ENCODE measurements at regions not wholly inside any gene's neighbourhood (a gene's known extent, or its start where the extent isn't known, plus 50 kb on each side); places are given as distances from the start of the nearest gene placed in this dataset.

DNA sequence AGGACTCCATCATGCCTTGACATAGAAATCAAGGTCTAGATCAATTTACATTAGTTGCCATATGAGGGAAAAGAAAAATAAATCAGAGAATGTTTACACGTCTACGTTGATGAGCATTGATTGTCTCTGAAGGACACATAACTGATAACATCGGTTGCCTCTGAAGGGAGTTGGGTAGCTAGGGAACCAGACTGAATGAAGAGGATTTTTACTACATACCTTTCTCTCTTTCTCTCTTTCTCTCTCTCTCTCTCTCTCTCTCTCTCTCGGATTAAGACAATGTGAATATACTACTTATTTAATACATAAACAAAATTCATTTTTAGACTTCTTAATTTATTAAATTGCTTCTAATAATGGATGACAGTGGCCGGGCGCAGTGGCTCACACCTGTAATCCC is 118.4 kb upstream of the DAPK1 start:
- Mint-ChIP-seq H3K27ac (ENCODE audit: unreplicated experiment) (no peak overlapping the region), H3K4me1 (ENCODE audit: low read depth) (peaks cover 75% of the 10 kb centered on the region), H3K9me3 (ENCODE audit: low read depth) (peaks cover 7% of the 10 kb centered on the region), H3K36me3 (ENCODE audit: low read depth) (no peaks in the 10 kb centered on the region), H3K4me3 (ENCODE audit: unreplicated experiment) (no peak overlapping the region), H3K27me3 (ENCODE audit: low read depth) (no peaks in the 10 kb centered on the region)
- DNase-seq (ENCODE audit: low spot score): no peak
- TF ChIP-seq, protein P1, sequence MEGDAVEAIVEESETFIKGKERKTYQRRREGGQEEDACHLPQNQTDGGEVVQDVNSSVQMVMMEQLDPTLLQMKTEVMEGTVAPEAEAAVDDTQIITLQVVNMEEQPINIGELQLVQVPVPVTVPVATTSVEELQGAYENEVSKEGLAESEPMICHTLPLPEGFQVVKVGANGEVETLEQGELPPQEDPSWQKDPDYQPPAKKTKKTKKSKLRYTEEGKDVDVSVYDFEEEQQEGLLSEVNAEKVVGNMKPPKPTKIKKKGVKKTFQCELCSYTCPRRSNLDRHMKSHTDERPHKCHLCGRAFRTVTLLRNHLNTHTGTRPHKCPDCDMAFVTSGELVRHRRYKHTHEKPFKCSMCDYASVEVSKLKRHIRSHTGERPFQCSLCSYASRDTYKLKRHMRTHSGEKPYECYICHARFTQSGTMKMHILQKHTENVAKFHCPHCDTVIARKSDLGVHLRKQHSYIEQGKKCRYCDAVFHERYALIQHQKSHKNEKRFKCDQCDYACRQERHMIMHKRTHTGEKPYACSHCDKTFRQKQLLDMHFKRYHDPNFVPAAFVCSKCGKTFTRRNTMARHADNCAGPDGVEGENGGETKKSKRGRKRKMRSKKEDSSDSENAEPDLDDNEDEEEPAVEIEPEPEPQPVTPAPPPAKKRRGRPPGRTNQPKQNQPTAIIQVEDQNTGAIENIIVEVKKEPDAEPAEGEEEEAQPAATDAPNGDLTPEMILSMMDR (IDR thresholded peaks at IDR 0.05): no peak

DNA sequence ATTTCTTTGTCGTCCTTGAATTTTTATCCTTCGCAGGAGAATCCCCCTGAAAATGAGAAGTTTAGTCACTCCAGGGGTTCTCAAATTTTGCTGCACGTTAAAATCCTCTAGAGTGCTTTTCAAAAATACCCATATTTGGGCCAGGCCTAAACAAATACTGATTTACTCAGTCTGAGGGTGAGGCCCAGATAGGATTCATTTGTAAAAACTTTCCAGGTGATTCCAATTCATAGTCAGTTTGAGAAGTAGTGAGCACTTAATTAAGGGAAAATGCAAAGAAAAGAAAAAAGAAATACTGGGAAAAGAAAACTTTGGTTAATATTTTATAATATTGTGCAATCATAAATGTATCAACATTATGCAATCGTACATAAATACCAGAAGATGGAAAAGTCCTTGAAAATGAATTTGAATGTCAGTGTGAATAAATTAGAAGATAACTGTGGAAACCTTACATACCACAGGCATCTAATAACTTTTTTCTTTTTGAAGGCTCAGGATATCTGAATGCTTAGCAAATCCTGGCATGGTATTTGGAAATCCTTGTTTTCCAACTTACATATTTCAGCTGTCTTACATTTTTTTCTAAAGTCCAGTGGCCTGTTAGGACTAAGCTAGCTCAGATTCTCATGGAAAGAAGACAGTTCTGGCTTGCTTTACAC is 116.5 kb upstream of the DAPK1 start:
- DNase-seq (ENCODE audit: low spot score): no peak
- peaks cover 4% of the 10 kb centered on the region for H3K9me3 Mint-ChIP-seq (ENCODE audit: low read depth)
- no peaks in the 10 kb centered on the region for H3K27me3 Mint-ChIP-seq (ENCODE audit: low read depth)
- peaks cover 72% of the 10 kb centered on the region for H3K4me1 Mint-ChIP-seq (ENCODE audit: low read depth)
- H3K36me3 Mint-ChIP-seq (ENCODE audit: low read depth): no peaks in the 10 kb centered on the region
- peak overlapping the region; percentile 91 for H3K27ac Mint-ChIP-seq (ENCODE audit: unreplicated experiment)
- TF ChIP-seq, protein P1 (IDR thresholded peaks at IDR 0.05): no peak
- no peak overlapping the region for H3K4me3 Mint-ChIP-seq (ENCODE audit: unreplicated experiment)

DNA sequence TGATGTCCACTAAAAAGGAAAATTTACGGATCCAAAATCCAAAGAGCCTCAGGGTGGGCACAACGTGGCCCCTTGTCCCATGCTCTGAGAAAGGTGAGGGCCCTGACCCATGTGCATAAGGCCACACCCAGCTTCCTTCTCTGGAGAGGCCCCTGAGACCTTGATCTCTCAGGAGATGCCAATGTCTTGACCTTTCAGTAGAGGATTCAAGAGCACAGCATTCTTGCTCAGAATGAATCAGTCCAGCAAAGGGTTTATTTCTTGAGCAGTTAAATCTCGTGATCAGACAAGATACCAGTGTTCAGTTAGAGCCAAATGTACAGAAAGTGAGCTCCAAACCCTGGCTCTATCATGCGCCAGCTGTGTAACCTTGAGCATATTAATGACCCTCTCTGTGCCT is 115.9 kb upstream of the DAPK1 start:
- H3K4me1 Mint-ChIP-seq (ENCODE audit: low read depth): peaks cover 72% of the 10 kb centered on the region
- no peaks in the 10 kb centered on the region for H3K27me3 Mint-ChIP-seq (ENCODE audit: low read depth)
- DNase-seq (ENCODE audit: low spot score): no peak
- peak overlapping the region; percentile 91 for H3K27ac Mint-ChIP-seq (ENCODE audit: unreplicated experiment)
- H3K4me3 Mint-ChIP-seq (ENCODE audit: unreplicated experiment): peak overlapping the region; percentile 7
- TF ChIP-seq, protein P1 (IDR thresholded peaks at IDR 0.05): no peak
- H3K9me3 Mint-ChIP-seq (ENCODE audit: low read depth): peaks cover 3% of the 10 kb centered on the region
- no peaks in the 10 kb centered on the region for H3K36me3 Mint-ChIP-seq (ENCODE audit: low read depth)

DNA sequence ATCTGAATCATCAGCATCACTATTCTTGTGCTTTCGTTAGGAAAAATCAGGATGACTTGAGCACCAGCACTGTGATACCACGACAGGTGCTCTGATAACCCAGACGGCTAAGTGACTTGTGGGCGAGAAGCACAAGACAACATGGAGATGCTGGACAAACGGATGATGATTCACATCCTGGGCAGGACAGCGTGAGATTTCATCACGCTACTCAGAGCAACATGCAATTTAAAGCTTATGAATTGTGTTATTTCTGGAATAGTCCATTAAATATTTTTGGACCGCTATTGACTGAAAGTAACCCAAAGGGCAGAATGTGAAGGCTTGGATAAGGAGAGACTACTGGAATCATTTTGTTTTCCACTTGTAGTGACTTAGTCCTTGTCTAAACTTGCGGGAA is 114.8 kb upstream of the DAPK1 start:
- Mint-ChIP-seq H3K36me3 (ENCODE audit: low read depth) (no peaks in the 10 kb centered on the region), H3K4me1 (ENCODE audit: low read depth) (peaks cover 74% of the 10 kb centered on the region), H3K27me3 (ENCODE audit: low read depth) (no peaks in the 10 kb centered on the region), H3K27ac (ENCODE audit: unreplicated experiment) (peak overlapping the region; percentile 91), H3K9me3 (ENCODE audit: low read depth) (no peaks in the 10 kb centered on the region), H3K4me3 (ENCODE audit: unreplicated experiment) (peak overlapping the region; percentile 5)
- TF ChIP-seq, protein P1 (IDR thresholded peaks at IDR 0.05): no peak
- no peak for DNase-seq (ENCODE audit: low spot score)

DNA sequence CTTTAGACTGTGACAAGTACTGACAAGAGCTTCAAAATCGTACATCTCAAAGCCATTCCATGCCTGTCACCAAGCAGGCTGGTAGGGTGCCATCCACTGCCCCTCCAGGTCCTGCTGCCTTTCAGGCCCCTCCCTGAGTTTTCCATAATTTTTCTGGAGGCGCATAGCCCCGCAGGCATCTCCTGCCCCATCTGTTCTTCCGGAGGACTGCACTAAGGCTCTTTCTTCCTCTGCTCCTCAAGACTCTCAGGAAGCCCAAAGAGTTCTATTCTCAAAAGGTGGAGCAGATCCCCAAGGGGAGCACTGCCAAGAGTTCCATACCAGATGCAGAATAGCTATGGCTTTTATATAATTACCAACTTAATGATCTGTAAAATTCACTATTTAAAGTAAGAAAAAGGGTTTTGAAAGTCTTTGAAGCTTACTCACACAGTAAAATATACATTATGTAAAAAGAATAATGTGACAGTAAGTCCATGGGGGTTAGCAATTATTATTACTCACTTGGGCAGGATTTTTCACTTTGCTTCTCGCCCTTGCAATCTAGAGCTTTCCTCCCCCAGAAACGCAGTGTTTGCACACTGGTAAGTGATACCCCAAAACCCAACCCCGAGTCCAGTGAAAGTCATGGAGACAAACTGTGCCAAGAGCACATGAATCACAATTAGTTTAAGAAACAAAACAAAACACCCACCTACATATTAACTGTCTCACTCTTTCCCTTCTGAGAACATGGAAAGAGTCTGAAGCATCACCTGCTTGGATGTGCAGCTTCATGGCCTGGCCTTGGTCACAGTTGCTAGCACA is 114.1 kb upstream of the DAPK1 start:
- H3K36me3 Mint-ChIP-seq (ENCODE audit: low read depth): no peaks in the 10 kb centered on the region
- no peak overlapping the region for H3K4me3 Mint-ChIP-seq (ENCODE audit: unreplicated experiment)
- TF ChIP-seq, protein P1 (IDR thresholded peaks at IDR 0.05): peak; percentile 31
- peaks cover 77% of the 10 kb centered on the region for H3K4me1 Mint-ChIP-seq (ENCODE audit: low read depth)
- no peaks in the 10 kb centered on the region for H3K27me3 Mint-ChIP-seq (ENCODE audit: low read depth)
- no peaks in the 10 kb centered on the region for H3K9me3 Mint-ChIP-seq (ENCODE audit: low read depth)
- H3K27ac Mint-ChIP-seq (ENCODE audit: unreplicated experiment): peak overlapping the region; percentile 91
- DNase-seq (ENCODE audit: low spot score): no peak

Measured in chondrocyte (in vitro differentiated cells).